Endothelial cell (in vitro differentiated cells): ENCODE measurements at regions not wholly inside any gene's neighbourhood (a gene's known extent, or its start where the extent isn't known, plus 50 kb on each side); places are given as distances from the start of the nearest gene placed in this dataset.

Experiments
- DNase-seq: peaks from one replicate; pipeline ENCODE4 v3.0.0; 2021; ENCODE audit warnings: low spot score
- H3K27ac Mint-ChIP-seq: one replicate; pipeline ENCODE4 v1.8.0; 2021; ENCODE audit warnings: mixed read lengths, inconsistent platforms; ENCODE audit not compliant: unreplicated experiment
- H3K27me3 Mint-ChIP-seq: one replicate; pipeline ENCODE4 v1.8.0; 2021; ENCODE audit warnings: mild to moderate bottlenecking, moderate library complexity, mixed read lengths, inconsistent platforms; ENCODE audit not compliant: unreplicated experiment
- H3K36me3 Mint-ChIP-seq: one replicate; pipeline ENCODE4 v1.8.0; 2021; ENCODE audit warnings: mild to moderate bottlenecking, low read depth, mixed read lengths, inconsistent platforms; ENCODE audit not compliant: unreplicated experiment
- H3K4me1 Mint-ChIP-seq: one replicate; pipeline ENCODE4 v1.8.0; 2021; ENCODE audit warnings: mild to moderate bottlenecking, mixed read lengths, inconsistent platforms; ENCODE audit not compliant: unreplicated experiment
- H3K4me3 Mint-ChIP-seq: one replicate; pipeline ENCODE4 v1.8.0; 2021; ENCODE audit warnings: mild to moderate bottlenecking, mixed read lengths, inconsistent platforms; ENCODE audit not compliant: unreplicated experiment
- H3K9me3 Mint-ChIP-seq: one replicate; pipeline ENCODE4 v1.8.0; 2021; ENCODE audit warnings: mixed read lengths, inconsistent platforms; ENCODE audit not compliant: unreplicated experiment
- TF ChIP-seq, protein P1 (sequence below): fragments of 200-600 bp; sonication (generic); IDR thresholded peaks from one replicate; pipeline ENCODE4 v1.5.0; 2021; ENCODE audit warnings: antibody characterized with exemption; ENCODE audit not compliant: unreplicated experiment

DNA sequence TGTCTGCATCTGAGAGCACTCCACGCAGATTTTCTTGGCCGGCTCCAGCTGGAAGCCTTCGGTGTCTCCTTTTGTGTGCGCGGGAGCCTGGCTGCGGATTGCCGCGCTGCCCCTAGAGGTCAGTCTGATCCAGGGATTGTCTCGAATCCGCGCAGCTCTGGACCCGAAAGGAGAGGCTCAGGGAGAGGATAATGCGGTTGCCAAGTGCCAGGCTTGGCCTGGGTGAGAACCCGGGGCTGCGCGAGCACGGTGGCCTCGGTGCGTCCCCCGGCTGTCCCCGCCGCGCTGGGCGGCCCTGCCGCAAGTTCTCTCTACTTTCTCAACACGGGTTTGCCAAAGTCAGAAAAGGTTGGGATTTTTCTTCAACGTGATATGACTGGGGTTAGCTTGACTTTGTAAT, 140.9 kb downstream of the ADCYAP1R1 start:
- TF ChIP-seq, protein P1, sequence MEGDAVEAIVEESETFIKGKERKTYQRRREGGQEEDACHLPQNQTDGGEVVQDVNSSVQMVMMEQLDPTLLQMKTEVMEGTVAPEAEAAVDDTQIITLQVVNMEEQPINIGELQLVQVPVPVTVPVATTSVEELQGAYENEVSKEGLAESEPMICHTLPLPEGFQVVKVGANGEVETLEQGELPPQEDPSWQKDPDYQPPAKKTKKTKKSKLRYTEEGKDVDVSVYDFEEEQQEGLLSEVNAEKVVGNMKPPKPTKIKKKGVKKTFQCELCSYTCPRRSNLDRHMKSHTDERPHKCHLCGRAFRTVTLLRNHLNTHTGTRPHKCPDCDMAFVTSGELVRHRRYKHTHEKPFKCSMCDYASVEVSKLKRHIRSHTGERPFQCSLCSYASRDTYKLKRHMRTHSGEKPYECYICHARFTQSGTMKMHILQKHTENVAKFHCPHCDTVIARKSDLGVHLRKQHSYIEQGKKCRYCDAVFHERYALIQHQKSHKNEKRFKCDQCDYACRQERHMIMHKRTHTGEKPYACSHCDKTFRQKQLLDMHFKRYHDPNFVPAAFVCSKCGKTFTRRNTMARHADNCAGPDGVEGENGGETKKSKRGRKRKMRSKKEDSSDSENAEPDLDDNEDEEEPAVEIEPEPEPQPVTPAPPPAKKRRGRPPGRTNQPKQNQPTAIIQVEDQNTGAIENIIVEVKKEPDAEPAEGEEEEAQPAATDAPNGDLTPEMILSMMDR = peak; percentile 63
- no peaks in the 10 kb centered on the region for H3K36me3 Mint-ChIP-seq
- H3K27ac Mint-ChIP-seq = no peak overlapping the region
- H3K27me3 Mint-ChIP-seq = no peaks in the 10 kb centered on the region
- no peak overlapping the region for H3K4me3 Mint-ChIP-seq
- H3K4me1 Mint-ChIP-seq = no peaks in the 10 kb centered on the region
- no peaks in the 10 kb centered on the region for H3K9me3 Mint-ChIP-seq
- DNase-seq = peak; percentile 82

DNA sequence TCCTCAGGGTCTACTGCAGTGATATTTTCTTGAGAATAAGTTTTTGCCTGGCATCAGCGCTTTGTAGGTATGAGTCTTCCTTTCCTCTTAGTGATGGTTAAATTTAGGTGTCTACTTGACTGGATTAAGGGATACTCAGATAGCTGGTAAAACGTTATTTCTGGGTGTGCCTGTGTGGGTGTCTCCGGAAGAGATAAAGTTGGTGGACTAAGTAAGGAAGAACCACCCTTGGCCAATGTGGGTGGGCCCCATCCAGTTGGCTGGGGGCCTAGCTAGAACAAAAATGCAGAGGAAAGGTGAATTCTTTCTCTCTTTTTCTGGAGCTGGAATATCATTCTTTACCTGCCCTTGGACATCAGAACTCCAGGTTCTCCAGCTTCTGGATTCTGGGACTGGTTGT, 138.8 kb downstream of the ADCYAP1R1 start:
- no peaks in the 10 kb centered on the region for H3K36me3 Mint-ChIP-seq
- no peak overlapping the region for H3K4me3 Mint-ChIP-seq
- no peak overlapping the region for H3K27ac Mint-ChIP-seq
- TF ChIP-seq, protein P1 = no peak
- H3K27me3 Mint-ChIP-seq = peaks cover 2% of the 10 kb centered on the region
- no peaks in the 10 kb centered on the region for H3K4me1 Mint-ChIP-seq
- no peaks in the 10 kb centered on the region for H3K9me3 Mint-ChIP-seq
- no peak for DNase-seq

DNA sequence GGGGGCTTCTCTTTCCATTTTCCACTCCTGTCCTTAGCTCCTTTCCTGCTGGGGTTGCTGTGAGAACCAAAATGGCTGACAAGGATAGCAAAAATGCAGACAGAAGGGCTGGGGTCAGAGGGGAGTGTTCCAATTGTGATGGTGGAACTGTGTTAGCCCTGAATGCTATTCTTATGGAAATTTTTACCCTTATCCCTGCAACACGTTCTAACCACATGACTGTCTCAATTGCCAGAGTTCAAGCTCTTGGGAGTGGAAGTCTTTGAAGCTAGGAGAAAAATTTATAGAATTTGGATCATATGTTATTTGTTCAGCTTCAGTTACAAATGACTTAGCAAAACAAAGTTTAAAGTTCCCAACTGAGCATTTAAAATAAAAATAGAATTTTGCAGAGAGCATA, 134.1 kb downstream of the ADCYAP1R1 start:
- TF ChIP-seq, protein P1 = no peak
- peaks cover 2% of the 10 kb centered on the region for H3K27me3 Mint-ChIP-seq
- H3K27ac Mint-ChIP-seq = no peak overlapping the region
- no peaks in the 10 kb centered on the region for H3K4me1 Mint-ChIP-seq
- H3K9me3 Mint-ChIP-seq = no peaks in the 10 kb centered on the region
- H3K4me3 Mint-ChIP-seq = no peak overlapping the region
- DNase-seq = no peak
- H3K36me3 Mint-ChIP-seq = no peaks in the 10 kb centered on the region

DNA sequence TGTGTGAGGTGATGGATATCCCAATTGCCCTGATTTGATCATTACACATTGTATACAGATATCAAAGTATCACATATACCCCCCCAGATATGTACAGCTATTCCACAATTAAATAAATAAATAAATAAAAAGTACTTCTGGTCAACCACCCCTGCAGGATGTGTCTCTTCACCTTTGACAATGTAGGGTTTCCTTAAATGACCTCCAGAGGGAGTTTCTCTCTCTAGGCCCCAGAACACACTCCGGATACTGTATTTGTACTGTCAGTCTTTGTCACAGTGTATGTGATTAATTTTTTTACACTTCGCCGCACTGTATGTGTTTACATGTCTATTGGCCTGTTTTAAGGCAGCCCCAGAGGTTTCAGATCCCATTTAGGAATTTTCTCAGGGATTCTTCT, 123.6 kb downstream of the ADCYAP1R1 start:
- Mint-ChIP-seq H3K9me3 (no peaks in the 10 kb centered on the region), H3K27ac (no peak overlapping the region), H3K27me3 (no peaks in the 10 kb centered on the region), H3K4me1 (no peaks in the 10 kb centered on the region), H3K4me3 (no peak overlapping the region), H3K36me3 (no peaks in the 10 kb centered on the region)
- DNase-seq = no peak
- TF ChIP-seq, protein P1 = no peak

DNA sequence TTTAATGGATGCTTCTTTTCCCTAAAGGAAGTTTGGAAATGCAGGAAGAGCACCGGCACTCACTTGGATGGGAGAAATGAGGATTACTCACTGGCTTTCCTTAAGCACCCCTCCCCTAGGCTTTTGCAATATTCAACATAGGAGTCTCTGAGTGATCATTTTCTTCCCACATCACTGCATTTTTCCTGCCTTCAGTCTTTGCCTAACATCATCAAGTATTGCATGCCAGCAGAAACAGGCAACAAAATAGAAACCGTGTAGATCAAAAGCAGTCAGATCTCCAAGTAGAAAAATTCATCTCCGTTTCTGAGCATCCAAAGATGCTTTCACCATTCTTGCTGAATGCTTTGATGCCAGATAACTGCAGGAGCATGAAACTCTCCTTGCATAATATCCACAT, 119.9 kb downstream of the ADCYAP1R1 start:
- TF ChIP-seq, protein P1 = no peak
- Mint-ChIP-seq H3K9me3 (no peaks in the 10 kb centered on the region), H3K27me3 (no peaks in the 10 kb centered on the region), H3K4me1 (no peaks in the 10 kb centered on the region), H3K27ac (no peak overlapping the region), H3K4me3 (no peak overlapping the region), H3K36me3 (no peaks in the 10 kb centered on the region)
- DNase-seq = no peak
